Hepatocyte (in vitro differentiated cells): ENCODE measurements at regions not wholly inside any gene's neighbourhood (a gene's known extent, or its start where the extent isn't known, plus 50 kb on each side); places are given as distances from the start of the nearest gene placed in this dataset.

Experiments
- EZH2 ChIP-seq: fragments of 200-600 bp; sonication (generic); IDR thresholded peaks from 2 replicates; pipeline ENCODE4 v1.6.1; 2016; ENCODE audit warnings: antibody characterized with exemption, mild to moderate bottlenecking, borderline replicate concordance
- EZH2phosphoT487 ChIP-seq: fragments of 200-600 bp; sonication (generic); IDR thresholded peaks from one replicate; pipeline ENCODE4 v1.6.1; 2018; ENCODE audit warnings: antibody characterized with exemption, mild to moderate bottlenecking, low read depth, moderate library complexity; ENCODE audit not compliant: unreplicated experiment, severe bottlenecking
- TF ChIP-seq, protein P1 (sequence below): fragments of 200-600 bp; sonication (generic); IDR thresholded peaks from 2 replicates; pipeline ENCODE4 v1.5.1; 2016; ENCODE audit warnings: antibody characterized with exemption, mild to moderate bottlenecking; ENCODE audit not compliant: poor library complexity

GRCh38 chr13:76292726-76293125 lies 593.5 kb downstream of the KCTD12 start:
- TF ChIP-seq EZH2phosphoT487, result no peak
- TF ChIP-seq, protein P1, sequence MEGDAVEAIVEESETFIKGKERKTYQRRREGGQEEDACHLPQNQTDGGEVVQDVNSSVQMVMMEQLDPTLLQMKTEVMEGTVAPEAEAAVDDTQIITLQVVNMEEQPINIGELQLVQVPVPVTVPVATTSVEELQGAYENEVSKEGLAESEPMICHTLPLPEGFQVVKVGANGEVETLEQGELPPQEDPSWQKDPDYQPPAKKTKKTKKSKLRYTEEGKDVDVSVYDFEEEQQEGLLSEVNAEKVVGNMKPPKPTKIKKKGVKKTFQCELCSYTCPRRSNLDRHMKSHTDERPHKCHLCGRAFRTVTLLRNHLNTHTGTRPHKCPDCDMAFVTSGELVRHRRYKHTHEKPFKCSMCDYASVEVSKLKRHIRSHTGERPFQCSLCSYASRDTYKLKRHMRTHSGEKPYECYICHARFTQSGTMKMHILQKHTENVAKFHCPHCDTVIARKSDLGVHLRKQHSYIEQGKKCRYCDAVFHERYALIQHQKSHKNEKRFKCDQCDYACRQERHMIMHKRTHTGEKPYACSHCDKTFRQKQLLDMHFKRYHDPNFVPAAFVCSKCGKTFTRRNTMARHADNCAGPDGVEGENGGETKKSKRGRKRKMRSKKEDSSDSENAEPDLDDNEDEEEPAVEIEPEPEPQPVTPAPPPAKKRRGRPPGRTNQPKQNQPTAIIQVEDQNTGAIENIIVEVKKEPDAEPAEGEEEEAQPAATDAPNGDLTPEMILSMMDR, result no peak
- no peak for TF ChIP-seq EZH2
